ENCODE measurements at regions not wholly inside any gene's neighbourhood (a gene's known extent, or its start where the extent isn't known, plus 50 kb on each side); places are given as distances from the start of the nearest gene placed in this dataset.

DNA sequence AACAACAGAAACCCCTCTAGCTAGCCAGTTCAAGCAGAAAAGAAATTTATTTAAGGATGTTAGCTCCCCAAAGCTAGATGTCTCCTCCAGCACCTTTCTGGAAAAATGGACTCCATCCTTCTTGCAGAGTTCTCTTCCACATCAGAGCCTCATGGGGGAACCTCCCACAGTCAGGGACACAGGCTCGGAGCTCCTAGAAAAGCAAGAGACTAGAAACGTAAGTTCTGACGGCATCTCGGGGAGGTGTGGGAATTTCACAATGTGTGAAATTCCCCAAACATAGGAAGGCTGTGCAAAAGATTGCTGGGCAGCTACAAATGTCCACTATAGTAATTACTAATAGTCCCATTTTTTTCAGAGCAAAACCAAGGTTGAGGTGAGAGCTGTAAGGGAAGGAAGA, 184.8 kb downstream of the EVX1 start:
- no peak overlapping the region for H2BK12ac ChIP-seq (ENCODE audit: low read depth, low read length)
- no peak for FAIRE-seq
- no peaks in the 10 kb centered on the region for H3K79me2 ChIP-seq (ENCODE audit: control insufficient read depth in 1 of 2, insufficient read depth in 2 of 2, low read length in 2 of 2)
- H3K4ac ChIP-seq (replicated peaks; ENCODE audit: insufficient read length, low read depth, low read length) = no peak overlapping the region
- H4K8ac ChIP-seq (ENCODE audit: extremely low read depth, insufficient read depth, low read length) = no peak overlapping the region
- H3K56ac ChIP-seq (replicated peaks; ENCODE audit: insufficient read length, low read depth, low read length) = no peak overlapping the region
- no peak overlapping the region for H2BK5ac ChIP-seq (ENCODE audit: low read depth, low read length)
- no peak overlapping the region for H3K4me3 ChIP-seq (ENCODE audit: extremely low read depth in 1 of 4, insufficient read depth in 2 of 4, low read depth in 3 of 4, low read length in 4 of 4)
- H2BK15ac ChIP-seq (ENCODE audit: low read length) = no peak overlapping the region
- no peaks in the 10 kb centered on the region; a peak in 1 of 7 replicates for H3K4me1 ChIP-seq (replicated peaks in 1 of 4; ENCODE audit: control insufficient read depth in 3 of 4, insufficient read depth in 4 of 4, low read length in 3 of 4)
- TF ChIP-seq SP4 (IDR thresholded peaks at IDR 0.05; ENCODE audit: low read length) = no peak
- no peak for TF ChIP-seq ZNF274 (IDR thresholded peaks at IDR 0.05; ENCODE audit: borderline replicate concordance, extremely low read depth, low read length)
- no peak for TF ChIP-seq JUND (IDR thresholded peaks at IDR 0.05; ENCODE audit: low read length)
- TF ChIP-seq EP300 (IDR thresholded peaks at IDR 0.05; ENCODE audit: borderline replicate concordance in 1 of 2, low read depth in 2 of 2, low read length in 2 of 2) = no peak
- TF ChIP-seq, protein P1, sequence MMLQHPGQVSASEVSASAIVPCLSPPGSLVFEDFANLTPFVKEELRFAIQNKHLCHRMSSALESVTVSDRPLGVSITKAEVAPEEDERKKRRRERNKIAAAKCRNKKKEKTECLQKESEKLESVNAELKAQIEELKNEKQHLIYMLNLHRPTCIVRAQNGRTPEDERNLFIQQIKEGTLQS (IDR thresholded peaks at IDR 0.05; ENCODE audit: insufficient read depth, low read depth, low read length) = no peak
- TF ChIP-seq HDAC2 (IDR thresholded peaks at IDR 0.05; ENCODE audit: borderline replicate concordance in 1 of 2, low read depth in 2 of 2, low read length in 2 of 2) = no peak
- no peak for TF ChIP-seq SP2 (IDR thresholded peaks at IDR 0.05; ENCODE audit: low read length)
- no peak for TF ChIP-seq TAF1 (IDR thresholded peaks at IDR 0.05; ENCODE audit: low read depth, low read length)
- TF ChIP-seq CHD1 (IDR thresholded peaks at IDR 0.05; ENCODE audit: low read depth, low read length) = no peak
- TF ChIP-seq RXRA (IDR thresholded peaks at IDR 0.05; ENCODE audit: insufficient read depth, low read depth, low read length) = no peak
- TF ChIP-seq BRCA1 (IDR thresholded peaks at IDR 0.05; ENCODE audit: low read depth, low read length) = no peak
- no peak for TF ChIP-seq SIN3A (conservative IDR thresholded peaks at IDR 0.05 in 1 of 2, IDR thresholded peaks at IDR 0.05 in 1 of 2; ENCODE audit: low read depth in 1 of 2, low read length in 2 of 2)
- TF ChIP-seq BCL11A (IDR thresholded peaks at IDR 0.05; ENCODE audit: low read depth in 2 of 2, low read length in 2 of 2) = no peak
- TF ChIP-seq KDM1A (IDR thresholded peaks at IDR 0.05; ENCODE audit: borderline replicate concordance, low read length) = no peak
- no peaks in the 10 kb centered on the region for H3K36me3 ChIP-seq (ENCODE audit: control insufficient read depth in 2 of 4, insufficient read depth in 4 of 4, low read length in 3 of 4)
- no peak overlapping the region for H3K18ac ChIP-seq (ENCODE audit: extremely low read depth, low read length)
- ChIA-PET POLR2A (ENCODE audit: partially characterized antibody) (no interaction called here), CTCF (ENCODE audit: partially characterized antibody) (interaction anchor here (0.6 kb wide), 2 partner anchors 40 to 809 kb away, joined by 3 to 5 read pairs; no protein-coding TSS in a partner anchor)
- H4K20me1 ChIP-seq (replicated peaks in 1 of 2; ENCODE audit: control insufficient read depth in 1 of 2, insufficient read depth in 2 of 2, low read length in 2 of 2) = no peaks in the 10 kb centered on the region
- H3K9ac ChIP-seq (replicated peaks in 1 of 4; ENCODE audit: extremely low read depth in 1 of 4, low read depth in 3 of 4, low read length in 3 of 4) = no peak overlapping the region
- no peak overlapping the region for H2AFZ ChIP-seq (ENCODE audit: low read length)
- DNase-seq (ENCODE audit: low read depth in 1 of 2, low spot score in 2 of 2) = no peak
- no peak overlapping the region for H3K23ac ChIP-seq (ENCODE audit: insufficient read length)
- H3K79me1 ChIP-seq (ENCODE audit: low read depth, low read length) = no peaks in the 10 kb centered on the region
- no peaks in the 10 kb centered on the region for H3K27me3 ChIP-seq (replicated peaks in 1 of 4; ENCODE audit: control insufficient read depth in 3 of 4, extremely low read depth in 1 of 4, insufficient read depth in 3 of 4, low read length in 3 of 4)
- H3K14ac ChIP-seq (ENCODE audit: insufficient read length) = no peak overlapping the region
- H4K91ac ChIP-seq (replicated peaks; ENCODE audit: insufficient read length, low read length) = no peak overlapping the region
- H3K23me2 ChIP-seq (ENCODE audit: low read depth, low read length) = no peaks in the 10 kb centered on the region
- no peak overlapping the region for H3K27ac ChIP-seq (ENCODE audit: low read depth, low read length)
- H2BK20ac ChIP-seq (ENCODE audit: low read length) = no peak overlapping the region
- H3K9me3 ChIP-seq (ENCODE audit: insufficient read depth in 2 of 2, low read depth in 1 of 2, low read length in 1 of 2) = no peaks in the 10 kb centered on the region
- no peak overlapping the region for H4K5ac ChIP-seq (ENCODE audit: insufficient read length, low read depth, low read length)
- H2AK5ac ChIP-seq (ENCODE audit: low read depth, low read length) = no peak overlapping the region
- WGBS, 2 experiments (ENCODE audit: extremely low coverage in 1 of 2, insufficient coverage in 1 of 2, insufficient read length in 1 of 2, insufficient replicate concordance in 2 of 2, low coverage in 1 of 2, low lambda C conversion rate in 2 of 2, missing lambda C conversion rate in 1 of 2) = 89% methylated on average over 4 of the region's 4 CpGs; no CpG with 5 or more reads in 1 of the 2 experiments
- no peak overlapping the region for H2BK120ac ChIP-seq (replicated peaks; ENCODE audit: low read depth, low read length)
- no peak overlapping the region for H3K4me2 ChIP-seq (ENCODE audit: insufficient read depth in 1 of 2, low read depth in 2 of 2, low read length in 2 of 2)
